Peyer's patch (tissue), 4 donors: ENCODE measurements at regions not wholly inside any gene's neighbourhood (a gene's known extent, or its start where the extent isn't known, plus 50 kb on each side); places are given as distances from the start of the nearest gene placed in this dataset.
"Not testable (repeated sequence)": the region's sequence is repeated elsewhere in the genome, so short reads cannot be mapped to it uniquely, and the experiment has no call there.

Experiments used
- DNase-seq, 3 donors: peaks; one replicate each; pipeline ENCODE4 v3.0.0-alpha.2; 2017 to 2019
- H3K27ac ChIP-seq, 4 donors: fragments of 200-600 bp; sonication (generic); one replicate each; pipeline ENCODE4 v1.5.1; 2016 to 2019
- H3K27me3 ChIP-seq, 2 donors: fragments of 200-600 bp; sonication (generic); one replicate each; pipeline ENCODE4 v1.5.1; 2019
- H3K36me3 ChIP-seq, 3 donors: fragments of 200-600 bp; sonication (generic); one replicate each; pipeline ENCODE4 v1.5.1; 2016 to 2019
- H3K4me1 ChIP-seq, 4 donors: fragments of 200-600 bp; sonication (generic); one replicate each; pipeline ENCODE4 v1.5.1; 2016 to 2019
- H3K4me3 ChIP-seq, 4 donors: fragments of 200-600 bp; sonication (generic); 1 replicate in 3 of 4; 2 replicates in 1 of 4; pipeline ENCODE4 v1.5.1; 2016 to 2019; ENCODE audit warnings: mild to moderate bottlenecking in 1 of 4
- H3K9me3 ChIP-seq, 4 donors: fragments of 200-600 bp; sonication (generic); one replicate each; pipeline ENCODE4 v1.5.1; 2016 to 2019; ENCODE audit warnings: mild to moderate bottlenecking in 1 of 4
- CTCF ChIP-seq, 6 experiments: fragments of 450-650 bp in 4 of 6; fragments of 200-600 bp in 2 of 6; sonication (generic) in 1 of 6; IDR thresholded peaks; one replicate each; pipeline ENCODE4 v1.5.1; 2017 to 2019; ENCODE audit warnings: antibody characterized with exemption in 6 of 6, mild to moderate bottlenecking in 3 of 6, moderate library complexity in 1 of 6
- POLR2A ChIP-seq, 2 donors: fragments of 450-650 bp; IDR thresholded peaks; one replicate each; pipeline ENCODE4 v1.5.1; 2017; ENCODE audit warnings: antibody characterized with exemption in 2 of 2, mild to moderate bottlenecking in 2 of 2, moderate library complexity in 2 of 2

GRCh38 chr1:188641566-188642211 lies 1812.9 kb downstream of the PLA2G4A start:
- TF ChIP-seq CTCF (IDR thresholded peaks at IDR 0.05) (no peak), POLR2A (IDR thresholded peaks at IDR 0.05) (no peak)
- Histone ChIP-seq H3K27me3 (no peaks in the 10 kb centered on the region), H3K4me3 (no peak overlapping the region), H3K36me3 (no peaks in the 10 kb centered on the region), H3K27ac (no peak overlapping the region), H3K9me3 (no peaks in the 10 kb centered on the region), H3K4me1 (no peaks in the 10 kb centered on the region)
- DNase-seq = no peak

- Histone ChIP-seq H3K9me3 (no peaks in the 10 kb centered on the region), H3K27ac (no peak overlapping the region), H3K27me3 (no peaks in the 10 kb centered on the region), H3K4me3 (no peak overlapping the region), H3K36me3 (no peaks in the 10 kb centered on the region), H3K4me1 (no peaks in the 10 kb centered on the region)
- no peak for DNase-seq
- TF ChIP-seq POLR2A (IDR thresholded peaks at IDR 0.05) (no peak), CTCF (IDR thresholded peaks at IDR 0.05) (no peak)
These were observed 1814.0 kb downstream of the PLA2G4A start for GRCh38 chr1:188642704-188643103.

- Histone ChIP-seq H3K9me3 (no peaks in the 10 kb centered on the region), H3K27ac (no peak overlapping the region), H3K4me3 (no peak overlapping the region), H3K27me3 (no peaks in the 10 kb centered on the region), H3K36me3 (no peaks in the 10 kb centered on the region), H3K4me1 (no peaks in the 10 kb centered on the region)
- no peak for DNase-seq
- TF ChIP-seq POLR2A (IDR thresholded peaks at IDR 0.05) (no peak), CTCF (IDR thresholded peaks at IDR 0.05) (no peak)
These were observed 1823.9 kb downstream of the PLA2G4A start for GRCh38 chr1:188652678-188653077.

GRCh38 chr1:188655966-188656365 lies 1821.7 kb downstream of the BRINP3 start:
- DNase-seq = not testable (repeated sequence)

GRCh38 chr1:188660572-188660971 lies 1817.1 kb downstream of the BRINP3 start:
- Histone ChIP-seq H3K27me3 (no peaks in the 10 kb centered on the region), H3K4me3 (no peak overlapping the region), H3K27ac (no peak overlapping the region), H3K4me1 (no peaks in the 10 kb centered on the region), H3K36me3 (no peaks in the 10 kb centered on the region), H3K9me3 (no peaks in the 10 kb centered on the region)
- no peak for DNase-seq
- TF ChIP-seq POLR2A (IDR thresholded peaks at IDR 0.05) (no peak), CTCF (IDR thresholded peaks at IDR 0.05) (no peak)

More at GRCh38 chr1:188655966-188656365, 1821.7 kb downstream of the BRINP3 start:
- not testable (repeated sequence) for H3K9me3 ChIP-seq, H3K27ac ChIP-seq, H3K36me3 ChIP-seq, H3K27me3 ChIP-seq, H3K4me3 ChIP-seq, H3K4me1 ChIP-seq

GRCh38 chr1:188665477-188665876 lies 1812.2 kb downstream of the BRINP3 start:
- Histone ChIP-seq H3K9me3 (no peaks in the 10 kb centered on the region), H3K27ac (no peak overlapping the region), H3K27me3 (no peaks in the 10 kb centered on the region), H3K36me3 (no peaks in the 10 kb centered on the region), H3K4me1 (no peaks in the 10 kb centered on the region), H3K4me3 (no peak overlapping the region)
- TF ChIP-seq POLR2A (IDR thresholded peaks at IDR 0.05) (no peak), CTCF (IDR thresholded peaks at IDR 0.05) (no peak)
- no peak for DNase-seq
